WTC11 (cell line): ENCODE measurements at regions not wholly inside any gene's neighbourhood (a gene's known extent, or its start where the extent isn't known, plus 50 kb on each side); places are given as distances from the start of the nearest gene placed in this dataset.

ENCODE experiments used
- ATAC-seq: fragments of 200-7000 bp; cut with Tn5 transposase; 2 replicates; pipeline ENCODE4 v1.10.0; 2021; ENCODE audit warnings: mild to moderate bottlenecking, moderate library complexity
- CTCF ChIA-PET: fragments of 300-600 bp; sonication (Branson Sonifier 250); formaldehyde crosslinking; loops from one replicate; lab custom pipeline; 2021; ENCODE audit warnings: antibody characterized with exemption; lab: Charles Lee
- POLR2A ChIA-PET: fragments of 350-600 bp; sonication (Branson Sonifier 250); formaldehyde crosslinking; loops from one replicate; lab custom pipeline; 2021; ENCODE audit warnings: antibody characterized with exemption; lab: Charles Lee
- DNase-seq: peaks from one replicate; pipeline ENCODE4 v3.0.0; 2021; ENCODE audit warnings: low spot score
- H3K27ac Mint-ChIP-seq: 2 replicates; pipeline ENCODE4 v1.8.0; 2021; ENCODE audit warnings: mixed read lengths
- H3K27me3 Mint-ChIP-seq: 2 replicates; pipeline ENCODE4 v1.8.0; 2021; ENCODE audit warnings: low read depth, mild to moderate bottlenecking, moderate library complexity, mixed read lengths
- H3K36me3 Mint-ChIP-seq: 2 replicates; pipeline ENCODE4 v1.8.0; 2021; ENCODE audit warnings: mixed read lengths
- H3K4me1 Mint-ChIP-seq: 2 replicates; pipeline ENCODE4 v1.8.0; 2022; ENCODE audit warnings: mixed read lengths
- H3K4me3 Mint-ChIP-seq: 2 replicates; pipeline ENCODE4 v1.8.0; 2021; ENCODE audit warnings: mild to moderate bottlenecking, moderate library complexity, mixed read lengths
- H3K9me3 Mint-ChIP-seq: 2 replicates; pipeline ENCODE4 v1.8.0; 2021; ENCODE audit warnings: mixed read lengths
- CREM ChIP-seq: sonication (generic); formaldehyde crosslinking; IDR thresholded peaks from 2 replicates; pipeline ENCODE4 v1.8.1; 2022; ENCODE audit warnings: mild to moderate bottlenecking, missing genetic modification reagents, moderate library complexity
- E2F5 ChIP-seq: sonication (generic); formaldehyde crosslinking; IDR thresholded peaks from 2 replicates; pipeline ENCODE4 v1.8.1; 2022; ENCODE audit warnings: mild to moderate bottlenecking, moderate library complexity, missing genetic modification reagents
- EMX1 ChIP-seq: fragments of 250-450 bp; sonication (Bioruptor Pico); IDR thresholded peaks from 2 replicates; pipeline ENCODE4 v1.8.0; 2021; ENCODE audit warnings: mild to moderate bottlenecking
- ETV6 ChIP-seq: sonication (generic); formaldehyde crosslinking; IDR thresholded peaks from 2 replicates; pipeline ENCODE4 v1.8.1; 2022; ENCODE audit warnings: mild to moderate bottlenecking, missing genetic modification reagents
- NR3C1 ChIP-seq: sonication (generic); formaldehyde crosslinking; conservative IDR thresholded peaks from 2 replicates; pipeline ENCODE4 v1.8.1; 2023; ENCODE audit warnings: low read depth, mild to moderate bottlenecking, missing genetic modification reagents
- SOX15 ChIP-seq: fragments of 250-450 bp; sonication (Bioruptor Pico); IDR thresholded peaks from 2 replicates; pipeline ENCODE4 v1.9.0; 2021; ENCODE audit warnings: mild to moderate bottlenecking
- STAT6 ChIP-seq: sonication (generic); formaldehyde crosslinking; conservative IDR thresholded peaks from 2 replicates; pipeline ENCODE4 v1.8.1; 2023; ENCODE audit warnings: mild to moderate bottlenecking, low read depth, missing genetic modification reagents, moderate library complexity
- TEAD1 ChIP-seq: sonication (generic); formaldehyde crosslinking; IDR thresholded peaks from 2 replicates; pipeline ENCODE4 v1.8.0; 2022; ENCODE audit warnings: mild to moderate bottlenecking, missing genetic modification reagents
- TEAD4 ChIP-seq: sonication (generic); formaldehyde crosslinking; IDR thresholded peaks from 2 replicates; pipeline ENCODE4 v1.8.0; 2022; ENCODE audit warnings: mild to moderate bottlenecking, missing genetic modification reagents
- ZNF416 ChIP-seq: fragments of 250-450 bp; sonication (Bioruptor Pico); IDR thresholded peaks from 2 replicates; pipeline ENCODE4 v1.9.0; 2021; ENCODE audit warnings: mild to moderate bottlenecking, inconsistent platforms
- ZNF671 ChIP-seq: fragments of 250-450 bp; sonication (Bioruptor Pico); IDR thresholded peaks from 2 replicates; pipeline ENCODE4 v1.8.0; 2021; ENCODE audit warnings: mild to moderate bottlenecking
- ZSCAN18 ChIP-seq: fragments of 250-450 bp; sonication (Bioruptor Pico); IDR thresholded peaks from 2 replicates; pipeline ENCODE4 v2.1.2; 2022; ENCODE audit warnings: mild to moderate bottlenecking, moderate library complexity
- TF ChIP-seq, protein P1 (sequence below): fragments of 250-450 bp; sonication (Bioruptor Pico); IDR thresholded peaks from 2 replicates; pipeline ENCODE4 v1.9.0; 2021; ENCODE audit warnings: mild to moderate bottlenecking, borderline replicate concordance
- TF ChIP-seq, protein P2 (sequence below): sonication (generic); formaldehyde crosslinking; IDR thresholded peaks from 2 replicates; pipeline ENCODE4 v1.8.0; 2023; ENCODE audit warnings: missing genetic modification reagents
- TF ChIP-seq, protein P3 (sequence below): sonication (generic); formaldehyde crosslinking; IDR thresholded peaks from 2 replicates; pipeline ENCODE4 v1.8.1; 2023; ENCODE audit warnings: mild to moderate bottlenecking, moderate library complexity, missing genetic modification reagents

- TF ChIP-seq, protein P1, sequence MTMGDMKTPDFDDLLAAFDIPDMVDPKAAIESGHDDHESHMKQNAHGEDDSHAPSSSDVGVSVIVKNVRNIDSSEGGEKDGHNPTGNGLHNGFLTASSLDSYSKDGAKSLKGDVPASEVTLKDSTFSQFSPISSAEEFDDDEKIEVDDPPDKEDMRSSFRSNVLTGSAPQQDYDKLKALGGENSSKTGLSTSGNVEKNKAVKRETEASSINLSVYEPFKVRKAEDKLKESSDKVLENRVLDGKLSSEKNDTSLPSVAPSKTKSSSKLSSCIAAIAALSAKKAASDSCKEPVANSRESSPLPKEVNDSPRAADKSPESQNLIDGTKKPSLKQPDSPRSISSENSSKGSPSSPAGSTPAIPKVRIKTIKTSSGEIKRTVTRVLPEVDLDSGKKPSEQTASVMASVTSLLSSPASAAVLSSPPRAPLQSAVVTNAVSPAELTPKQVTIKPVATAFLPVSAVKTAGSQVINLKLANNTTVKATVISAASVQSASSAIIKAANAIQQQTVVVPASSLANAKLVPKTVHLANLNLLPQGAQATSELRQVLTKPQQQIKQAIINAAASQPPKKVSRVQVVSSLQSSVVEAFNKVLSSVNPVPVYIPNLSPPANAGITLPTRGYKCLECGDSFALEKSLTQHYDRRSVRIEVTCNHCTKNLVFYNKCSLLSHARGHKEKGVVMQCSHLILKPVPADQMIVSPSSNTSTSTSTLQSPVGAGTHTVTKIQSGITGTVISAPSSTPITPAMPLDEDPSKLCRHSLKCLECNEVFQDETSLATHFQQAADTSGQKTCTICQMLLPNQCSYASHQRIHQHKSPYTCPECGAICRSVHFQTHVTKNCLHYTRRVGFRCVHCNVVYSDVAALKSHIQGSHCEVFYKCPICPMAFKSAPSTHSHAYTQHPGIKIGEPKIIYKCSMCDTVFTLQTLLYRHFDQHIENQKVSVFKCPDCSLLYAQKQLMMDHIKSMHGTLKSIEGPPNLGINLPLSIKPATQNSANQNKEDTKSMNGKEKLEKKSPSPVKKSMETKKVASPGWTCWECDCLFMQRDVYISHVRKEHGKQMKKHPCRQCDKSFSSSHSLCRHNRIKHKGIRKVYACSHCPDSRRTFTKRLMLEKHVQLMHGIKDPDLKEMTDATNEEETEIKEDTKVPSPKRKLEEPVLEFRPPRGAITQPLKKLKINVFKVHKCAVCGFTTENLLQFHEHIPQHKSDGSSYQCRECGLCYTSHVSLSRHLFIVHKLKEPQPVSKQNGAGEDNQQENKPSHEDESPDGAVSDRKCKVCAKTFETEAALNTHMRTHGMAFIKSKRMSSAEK (CRISPR knock-in tag) = no peak
- TF ChIP-seq ETV6 (CRISPR knock-in tag) (no peak), NR3C1 (CRISPR knock-in tag) (no peak), ZSCAN18 (CRISPR knock-in tag) (no peak), E2F5 (CRISPR knock-in tag) (no peak), TEAD1 (CRISPR knock-in tag) (no peak), ZNF416 (CRISPR knock-in tag) (no peak)
- TF ChIP-seq, protein P2, sequence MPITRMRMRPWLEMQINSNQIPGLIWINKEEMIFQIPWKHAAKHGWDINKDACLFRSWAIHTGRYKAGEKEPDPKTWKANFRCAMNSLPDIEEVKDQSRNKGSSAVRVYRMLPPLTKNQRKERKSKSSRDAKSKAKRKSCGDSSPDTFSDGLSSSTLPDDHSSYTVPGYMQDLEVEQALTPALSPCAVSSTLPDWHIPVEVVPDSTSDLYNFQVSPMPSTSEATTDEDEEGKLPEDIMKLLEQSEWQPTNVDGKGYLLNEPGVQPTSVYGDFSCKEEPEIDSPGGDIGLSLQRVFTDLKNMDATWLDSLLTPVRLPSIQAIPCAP (CRISPR knock-in tag) = no peak
These were observed 54.1 kb upstream of the HBS1L start (continued) for GRCh38 chr6:135108692-135109091.

DNA sequence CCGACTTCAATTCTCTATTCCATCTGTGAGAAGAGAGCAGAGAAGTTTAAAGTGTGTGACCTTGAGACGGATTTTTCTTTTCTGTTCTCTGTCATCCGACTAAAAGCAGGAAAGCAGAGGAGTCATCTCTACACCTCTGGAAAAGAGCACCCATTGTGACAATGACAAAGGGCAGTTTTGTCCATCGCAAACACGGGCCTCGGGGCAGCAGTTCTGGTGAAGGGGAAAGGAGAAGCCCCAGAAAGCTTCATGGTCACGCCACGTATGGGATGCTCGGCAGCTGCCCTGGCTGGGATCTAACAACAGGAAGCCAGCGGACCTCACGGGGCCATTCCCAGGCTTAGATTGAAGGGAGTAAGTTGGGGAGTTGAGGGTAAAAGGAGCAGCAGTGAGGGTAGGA is 52.0 kb upstream of the HBS1L start:
- Mint-ChIP-seq H3K27me3 (no peaks in the 10 kb centered on the region), H3K4me3 (no peak overlapping the region), H3K27ac (no peak overlapping the region), H3K9me3 (no peaks in the 10 kb centered on the region), H3K4me1 (no peaks in the 10 kb centered on the region), H3K36me3 (no peaks in the 10 kb centered on the region)
- ChIA-PET CTCF (interaction anchor here (2.0 kb wide), 1 partner anchor 19 kb away, joined by 6 read pairs; no protein-coding TSS in a partner anchor), POLR2A (no interaction called here)
- DNase-seq (no peak), ATAC-seq (no peak)
- TF ChIP-seq TEAD4 (CRISPR knock-in tag) (no peak), STAT6 (no peak), CREM (no peak), ZNF671 (CRISPR knock-in tag) (no peak), EMX1 (CRISPR knock-in tag) (no peak), SOX15 (no peak)
- TF ChIP-seq, protein P3, sequence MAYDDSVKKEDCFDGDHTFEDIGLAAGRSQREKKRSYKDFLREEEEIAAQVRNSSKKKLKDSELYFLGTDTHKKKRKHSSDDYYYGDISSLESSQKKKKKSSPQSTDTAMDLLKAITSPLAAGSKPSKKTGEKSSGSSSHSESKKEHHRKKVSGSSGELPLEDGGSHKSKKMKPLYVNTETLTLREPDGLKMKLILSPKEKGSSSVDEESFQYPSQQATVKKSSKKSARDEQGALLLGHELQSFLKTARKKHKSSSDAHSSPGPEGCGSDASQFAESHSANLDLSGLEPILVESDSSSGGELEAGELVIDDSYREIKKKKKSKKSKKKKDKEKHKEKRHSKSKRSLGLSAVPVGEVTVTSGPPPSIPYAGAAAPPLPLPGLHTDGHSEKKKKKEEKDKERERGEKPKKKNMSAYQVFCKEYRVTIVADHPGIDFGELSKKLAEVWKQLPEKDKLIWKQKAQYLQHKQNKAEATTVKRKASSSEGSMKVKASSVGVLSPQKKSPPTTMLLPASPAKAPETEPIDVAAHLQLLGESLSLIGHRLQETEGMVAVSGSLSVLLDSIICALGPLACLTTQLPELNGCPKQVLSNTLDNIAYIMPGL = no peak
